ENCODE measurements at regions not wholly inside any gene's neighbourhood (a gene's known extent, or its start where the extent isn't known, plus 50 kb on each side); places are given as distances from the start of the nearest gene placed in this dataset.

GRCh38 chr22:47379037-47379436 is 616.6 kb downstream of the TBC1D22A start:
- no peak overlapping the region for H3K4me3 ChIP-seq (ENCODE audit: low read depth, low read length)
- in situ Hi-C loops (cut with HindIII; ENCODE audit: low sequenced_read_pairs) = no loop called here
- no peak for TF ChIP-seq CTCF (IDR thresholded peaks at IDR 0.05; ENCODE audit: low read depth, low read length, missing control alignments)
- DNase-seq (ENCODE audit: low read depth) = no peak

- TF ChIP-seq CTCF (IDR thresholded peaks at IDR 0.05; ENCODE audit: low read depth, low read length, missing control alignments) = no peak
- no peak overlapping the region for H3K4me3 ChIP-seq (ENCODE audit: low read depth, low read length)
- DNase-seq (ENCODE audit: low read depth) = no peak
- in situ Hi-C loops (cut with HindIII; ENCODE audit: low sequenced_read_pairs) = no loop called here
Measured at GRCh38 chr22:47377926-47378560, 615.6 kb downstream of the TBC1D22A start.

GRCh38 chr22:47376901-47377505 is 614.6 kb downstream of the TBC1D22A start:
- in situ Hi-C loops (cut with HindIII; ENCODE audit: low sequenced_read_pairs) = no loop called here
- DNase-seq (ENCODE audit: low read depth) = no peak
- no peak overlapping the region for H3K4me3 ChIP-seq (ENCODE audit: low read depth, low read length)
- TF ChIP-seq CTCF (IDR thresholded peaks at IDR 0.05; ENCODE audit: low read depth, low read length, missing control alignments) = no peak

- TF ChIP-seq CTCF (IDR thresholded peaks at IDR 0.05; ENCODE audit: low read depth, low read length, missing control alignments) = no peak
- in situ Hi-C loops (cut with HindIII; ENCODE audit: low sequenced_read_pairs) = no loop called here
- no peak overlapping the region for H3K4me3 ChIP-seq (ENCODE audit: low read depth, low read length)
- DNase-seq (ENCODE audit: low read depth) = no peak
Measured at GRCh38 chr22:47376322-47376700, 613.9 kb downstream of the TBC1D22A start.

- no peak overlapping the region for H3K4me3 ChIP-seq (ENCODE audit: low read depth, low read length)
- DNase-seq (ENCODE audit: low read depth) = no peak
- in situ Hi-C loops (cut with HindIII; ENCODE audit: low sequenced_read_pairs) = no loop called here
- no peak for TF ChIP-seq CTCF (IDR thresholded peaks at IDR 0.05; ENCODE audit: low read depth, low read length, missing control alignments)
Measured at GRCh38 chr22:47375621-47376321, 613.3 kb downstream of the TBC1D22A start.

GRCh38 chr22:47374901-47375575 is 612.6 kb downstream of the TBC1D22A start:
- H3K4me3 ChIP-seq (ENCODE audit: low read depth, low read length) = no peak overlapping the region
- DNase-seq (ENCODE audit: low read depth) = no peak
- TF ChIP-seq CTCF (IDR thresholded peaks at IDR 0.05; ENCODE audit: low read depth, low read length, missing control alignments) = no peak
- in situ Hi-C loops (cut with HindIII; ENCODE audit: low sequenced_read_pairs) = loop anchor here (5.0 kb wide), 1 partner anchor 42 kb away; no protein-coding TSS in a partner anchor
